Erythroblast (primary cell): ENCODE measurements at regions not wholly inside any gene's neighbourhood (a gene's known extent, or its start where the extent isn't known, plus 50 kb on each side); places are given as distances from the start of the nearest gene placed in this dataset.

Source experiments
- GATA1 ChIP-seq: IDR thresholded peaks from 2 replicates; pipeline ENCODE4 v1.6.1; 2011; ENCODE audit warnings: low read depth, mild to moderate bottlenecking, control low read depth, low read length, moderate library complexity
- POLR2A ChIP-seq: IDR thresholded peaks from 2 replicates; pipeline ENCODE4 v1.6.1; 2011; ENCODE audit warnings: mild to moderate bottlenecking, low read length

- TF ChIP-seq POLR2A (no peak), GATA1 (no peak)
Observed at GRCh38 chr3:5427021-5427420, 239.5 kb downstream of the EDEM1 start.
